GM13977 (cell line): ENCODE measurements at regions not wholly inside any gene's neighbourhood (a gene's known extent, or its start where the extent isn't known, plus 50 kb on each side); places are given as distances from the start of the nearest gene placed in this dataset.

Experiments used
- DNase-seq: peaks from one replicate; pipeline ENCODE4 v3.0.0; 2012; ENCODE audit warnings: low spot score
- CTCF ChIP-seq: IDR thresholded peaks from 2 replicates; pipeline ENCODE4 v1.5.1; 2012; ENCODE audit warnings: mild to moderate bottlenecking, control low read depth; ENCODE audit not compliant: insufficient read depth; ENCODE audit errors: extremely low read depth, missing control alignments
- in situ Hi-C: fragments of 300-500 bp; cut with MboI; formaldehyde crosslinking; loops from one replicate; pipeline ENCODE4 v1.12.0; 2022; ENCODE audit warnings: low sequenced_read_pairs, low pct_unique_long_range_greater_than_20kb, mixed read lengths, inconsistent platforms; ENCODE audit not compliant: unreplicated experiment

- DNase-seq = no peak
- no peak for TF ChIP-seq CTCF
- in situ Hi-C loops = no loop called here
These were observed 62.2 kb upstream of the ST8SIA1 start for GRCh38 chr12:22396735-22397134.

GRCh38 chr12:22396253-22396652, 61.7 kb upstream of the ST8SIA1 start:
- in situ Hi-C loops = no loop called here
- TF ChIP-seq CTCF = no peak
- peak; percentile 20 for DNase-seq

GRCh38 chr12:22395666-22396065, 61.2 kb upstream of the ST8SIA1 start:
- in situ Hi-C loops = no loop called here
- DNase-seq = no peak
- no peak for TF ChIP-seq CTCF
